ENCODE measurements at regions not wholly inside any gene's neighbourhood (a gene's known extent, or its start where the extent isn't known, plus 50 kb on each side); places are given as distances from the start of the nearest gene placed in this dataset.
"Not testable (repeated sequence)": the region's sequence is repeated elsewhere in the genome, so short reads cannot be mapped to it uniquely, and the experiment has no call there.

DNA sequence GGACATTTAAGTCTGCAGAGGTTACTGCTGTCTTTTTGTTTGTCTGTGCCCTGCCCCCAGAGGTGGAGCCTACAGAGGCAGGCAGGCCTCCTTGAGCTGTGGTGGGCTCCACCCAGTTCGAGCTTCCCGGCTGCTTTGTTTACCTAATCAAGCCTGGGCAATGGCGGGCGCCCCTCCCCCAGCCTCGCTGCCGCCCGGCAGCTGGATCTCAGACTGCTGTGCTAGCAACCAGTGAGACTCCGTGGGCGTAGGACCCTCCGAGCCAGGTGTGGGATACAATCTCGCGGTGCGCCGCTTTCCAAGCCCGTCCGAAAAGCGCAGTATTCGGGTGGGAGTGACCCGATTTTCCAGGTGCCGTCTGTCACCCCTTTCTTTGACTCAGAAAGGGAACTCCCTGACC lies 198.4 kb upstream of the FERMT1 start:
- DNase-seq (ENCODE audit: low read depth): not testable (repeated sequence)

DNA sequence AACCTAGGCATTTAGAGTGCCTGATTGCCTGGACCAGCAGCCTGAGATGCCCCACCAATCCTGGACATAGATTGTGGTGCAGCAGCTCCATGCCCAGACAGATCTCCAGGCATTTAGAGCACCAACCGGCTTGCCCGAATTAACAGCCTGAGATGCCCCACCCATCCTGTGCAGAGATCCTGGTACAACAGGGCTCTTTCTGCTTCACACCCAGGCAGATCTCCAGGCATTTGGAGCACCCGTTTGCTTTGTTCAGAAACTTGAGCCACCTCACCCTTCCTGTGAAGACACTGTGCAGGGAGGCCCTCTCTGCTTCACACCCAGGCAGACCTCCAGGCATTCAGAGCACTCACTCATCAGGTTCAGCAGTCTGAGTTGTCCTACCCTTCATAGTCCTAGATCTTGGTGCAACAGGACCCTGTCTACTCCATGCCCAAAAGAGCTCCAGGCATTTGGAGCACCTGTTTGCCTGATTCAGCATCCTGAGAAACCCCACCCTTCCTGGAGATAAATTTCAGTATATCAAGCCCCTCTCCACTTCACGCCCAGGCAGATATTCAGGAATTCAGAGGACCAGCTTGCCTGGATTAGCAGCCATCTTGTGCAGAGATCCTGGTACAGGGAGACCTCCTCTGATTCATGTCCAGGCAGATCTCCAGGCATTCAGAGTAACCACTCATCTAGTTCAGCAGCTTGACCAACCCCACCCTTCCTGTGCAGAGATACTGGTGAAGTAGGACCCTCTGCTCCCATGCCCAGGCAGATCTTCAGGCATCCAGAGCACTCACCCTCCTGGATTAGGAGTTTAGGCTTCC lies 189.2 kb upstream of the FERMT1 start:
- no peak for DNase-seq (ENCODE audit: low read depth)

DNA sequence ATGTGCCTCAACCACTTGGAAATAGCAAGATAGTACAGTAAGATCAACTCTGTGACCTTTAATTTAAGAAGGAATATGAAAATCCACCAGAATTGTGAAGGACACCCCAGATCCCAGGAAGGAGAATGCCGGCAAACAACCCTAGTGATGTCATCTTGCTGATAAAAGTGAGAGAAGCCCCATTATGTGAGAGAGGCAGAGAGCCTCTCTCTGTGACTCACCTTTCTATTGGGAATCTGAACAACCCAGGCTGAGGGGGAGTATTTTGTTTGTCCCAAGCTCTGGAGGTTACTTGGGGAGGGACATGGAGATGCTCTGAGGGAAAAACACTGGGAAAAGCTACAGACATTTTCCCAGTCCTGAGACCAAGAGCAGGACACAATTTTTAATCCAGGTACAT lies 188.3 kb upstream of the FERMT1 start:
- DNase-seq (ENCODE audit: low read depth): no peak

DNA sequence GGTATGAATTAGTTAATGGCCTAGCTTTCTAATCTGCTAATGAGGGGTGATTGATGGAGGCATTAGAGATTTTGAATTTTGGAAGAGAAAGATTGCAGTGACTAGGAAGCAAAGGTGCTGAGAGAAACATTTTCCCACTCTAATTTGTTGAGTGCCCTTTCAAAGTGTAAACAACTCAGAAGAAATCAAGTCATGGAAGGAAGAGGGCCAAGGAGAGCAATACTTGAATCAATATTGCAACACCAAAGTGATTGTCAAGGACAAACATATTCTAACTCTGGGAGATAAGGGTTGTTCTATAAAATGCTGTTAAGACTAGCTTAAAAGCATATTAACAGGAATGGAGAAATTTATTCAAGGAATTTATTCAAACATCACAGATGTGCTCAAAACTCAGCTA lies 182.7 kb upstream of the FERMT1 start:
- no peak for DNase-seq (ENCODE audit: low read depth)

DNA sequence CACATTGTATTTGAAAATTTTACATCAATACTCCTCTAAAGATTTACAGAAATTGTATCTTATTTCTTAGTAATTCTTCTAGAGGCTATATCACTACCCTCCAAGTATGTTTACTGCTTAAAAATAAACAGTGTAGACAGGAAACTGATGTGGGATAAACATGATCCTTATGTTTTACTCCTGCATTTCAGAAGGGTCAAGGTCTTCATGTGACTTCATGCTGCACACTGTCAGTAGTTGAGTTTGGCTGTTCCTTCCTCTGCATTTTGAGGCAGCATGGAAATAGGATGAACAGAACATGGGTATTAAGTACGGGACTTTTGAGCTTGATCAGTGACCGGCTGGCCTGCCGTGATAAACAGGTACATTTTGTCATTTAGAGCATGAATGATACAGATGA lies 179.2 kb upstream of the FERMT1 start:
- no peak for DNase-seq (ENCODE audit: low read depth)

DNA sequence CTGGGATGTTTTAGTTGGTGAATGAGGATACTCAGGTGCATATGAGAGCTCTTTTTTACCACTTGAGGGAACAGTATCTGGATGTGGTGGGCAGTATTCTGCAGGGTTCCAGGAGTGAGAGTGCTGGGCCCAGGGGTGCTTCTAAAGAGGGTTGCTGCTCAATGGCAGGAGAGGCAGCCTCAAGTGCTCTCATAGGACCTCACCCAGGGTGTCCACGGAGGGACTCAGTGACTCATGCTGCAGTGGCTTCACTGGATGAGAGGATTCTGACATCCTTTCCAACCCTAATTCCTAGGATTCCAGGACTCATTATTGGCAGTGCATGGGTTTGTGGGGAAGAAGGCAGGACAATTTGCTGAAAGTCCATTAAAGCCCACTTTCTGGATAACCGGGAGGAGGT lies 176.6 kb upstream of the FERMT1 start:
- no peak for DNase-seq (ENCODE audit: low read depth)

DNA sequence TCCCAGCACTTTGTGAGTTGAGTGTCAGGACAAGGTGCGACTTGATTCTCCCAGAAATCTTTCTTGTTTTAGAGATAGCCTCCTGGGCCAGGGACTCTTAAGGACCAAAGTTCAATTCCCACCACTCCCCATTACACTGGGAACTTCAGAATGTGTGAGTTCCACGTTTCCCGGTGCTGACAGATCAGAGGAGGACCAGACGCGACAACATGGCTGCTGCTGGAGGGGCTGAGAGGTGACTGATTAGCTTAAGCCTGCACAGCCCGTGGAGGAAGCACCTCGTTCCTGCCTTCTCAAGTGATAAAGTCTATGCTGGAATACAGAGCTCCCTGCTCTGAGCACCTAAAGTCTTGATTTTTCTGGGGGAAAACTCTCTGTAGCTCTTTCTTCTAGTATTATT lies 175.2 kb upstream of the FERMT1 start:
- DNase-seq (ENCODE audit: low read depth): no peak

DNA sequence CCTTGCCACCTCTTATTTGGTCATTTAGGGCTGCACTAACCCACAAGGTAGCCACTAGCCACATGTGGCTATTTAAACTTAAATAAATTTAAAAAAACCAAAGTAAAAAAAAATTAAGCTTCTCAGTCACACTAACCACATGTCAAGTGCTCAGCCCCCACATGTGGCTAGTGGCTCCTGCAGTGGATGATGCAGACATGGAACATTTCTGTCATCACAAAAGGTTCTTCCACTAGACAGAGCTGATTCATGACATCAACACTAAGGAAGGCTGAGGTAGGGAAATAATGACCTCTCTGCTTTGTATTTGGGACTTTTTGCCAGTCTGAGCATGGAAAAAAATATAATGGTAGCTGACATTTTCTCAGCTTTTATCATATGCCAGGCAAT lies 173.0 kb upstream of the FERMT1 start:
- DNase-seq (ENCODE audit: low read depth): no peak

DNA sequence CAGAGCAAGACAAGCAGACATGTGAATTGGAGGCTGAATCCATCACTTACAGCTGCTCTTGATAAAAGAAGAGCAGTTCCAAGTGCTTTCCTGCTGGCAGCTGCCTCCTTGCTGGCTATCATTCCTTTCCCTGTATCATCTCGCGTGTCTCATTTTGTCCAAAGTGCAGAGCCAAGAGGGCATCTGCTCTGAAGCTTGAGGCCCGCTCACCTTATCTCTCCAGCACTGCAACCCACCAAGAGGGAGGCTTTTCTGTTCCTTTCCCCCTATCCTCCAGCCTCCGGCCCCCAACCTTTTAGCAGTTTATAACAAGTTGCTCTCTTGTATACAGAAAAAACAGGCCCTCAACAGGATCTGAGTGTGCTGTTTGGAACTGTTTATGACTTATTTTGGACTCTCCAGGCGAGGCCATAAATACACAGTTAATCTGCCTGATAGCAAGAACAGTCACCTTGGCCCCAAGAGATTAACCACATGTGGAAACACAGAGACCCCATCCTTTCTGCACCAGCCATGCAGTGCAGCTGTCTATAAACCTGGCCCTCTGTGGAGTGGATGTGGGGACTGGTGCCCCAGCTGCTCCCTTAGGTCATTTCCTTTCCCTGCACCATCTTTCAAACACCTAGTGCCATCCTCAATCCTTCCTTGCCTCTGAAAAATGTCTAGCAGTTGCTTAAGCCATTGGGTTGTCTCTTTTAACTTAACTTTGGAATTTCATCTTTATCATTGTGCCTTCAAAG lies 172.5 kb upstream of the FERMT1 start:
- no peak for DNase-seq (ENCODE audit: low read depth)

DNA sequence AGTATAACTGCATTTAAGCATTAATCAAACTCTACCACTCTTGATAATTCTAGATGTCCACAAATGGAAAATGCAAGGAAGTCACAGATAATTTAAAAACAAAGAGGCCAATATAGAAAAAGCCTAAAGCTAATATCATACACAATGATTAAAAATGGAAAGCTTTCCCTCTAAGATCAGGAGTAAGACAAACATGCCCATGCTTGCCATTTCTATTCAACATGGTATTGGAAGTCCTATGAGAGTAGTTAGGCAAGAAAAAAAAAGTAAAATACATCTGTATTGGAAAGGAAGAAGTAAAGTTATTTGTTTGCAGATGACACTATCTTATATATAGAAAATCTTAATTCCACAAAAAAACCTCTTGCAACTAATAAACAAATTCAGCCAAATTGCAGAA lies 164.6 kb upstream of the FERMT1 start:
- no peak for DNase-seq (ENCODE audit: low read depth)

DNA sequence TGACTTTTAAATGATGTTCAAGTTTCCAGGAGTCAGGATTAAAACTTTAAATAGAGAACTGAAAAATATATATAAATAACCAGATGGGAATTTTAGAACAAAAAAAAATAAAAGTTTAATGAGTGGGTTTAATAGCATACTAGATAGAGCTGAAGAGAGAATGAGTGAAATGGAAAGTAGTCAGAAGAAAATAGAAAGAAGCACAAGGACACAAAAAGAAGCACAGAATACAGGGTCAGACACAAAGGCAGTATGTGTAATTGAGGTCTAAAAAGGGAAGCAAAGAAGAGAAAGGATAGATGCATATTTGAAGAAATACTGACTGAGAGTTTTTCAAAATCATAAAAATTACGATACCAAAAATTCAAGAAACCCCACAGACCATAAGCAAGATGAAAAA lies 159.8 kb upstream of the FERMT1 start:
- no peak for DNase-seq (ENCODE audit: low read depth)

DNA sequence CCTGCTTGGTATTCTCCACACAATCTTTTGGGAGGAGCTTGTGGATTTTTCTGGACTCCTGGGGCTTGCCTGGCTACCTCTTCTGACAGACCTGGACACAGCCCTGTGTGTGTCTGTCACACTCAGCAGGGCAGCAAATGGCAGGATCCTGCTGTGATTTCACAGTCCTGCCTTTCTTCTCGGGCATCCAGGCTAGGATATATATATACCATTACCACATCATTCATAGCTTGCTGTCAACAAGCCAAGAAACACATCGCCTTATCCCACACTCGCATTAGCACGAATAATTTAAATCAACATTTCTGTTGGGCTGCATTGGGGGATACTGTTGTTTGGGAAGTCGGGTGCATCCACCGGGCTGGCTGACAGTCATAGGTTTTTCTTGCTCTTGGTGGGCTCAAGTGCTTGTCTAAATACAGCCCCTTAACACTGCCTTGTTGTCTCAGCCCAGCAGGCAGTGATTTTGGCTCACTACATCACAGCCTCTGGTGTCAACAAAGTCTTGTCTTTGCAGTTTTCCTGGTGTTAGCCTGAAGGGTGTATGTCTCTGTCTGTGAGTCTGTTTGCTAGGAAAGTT lies 154.9 kb upstream of the FERMT1 start:
- DNase-seq (ENCODE audit: low read depth): no peak

DNA sequence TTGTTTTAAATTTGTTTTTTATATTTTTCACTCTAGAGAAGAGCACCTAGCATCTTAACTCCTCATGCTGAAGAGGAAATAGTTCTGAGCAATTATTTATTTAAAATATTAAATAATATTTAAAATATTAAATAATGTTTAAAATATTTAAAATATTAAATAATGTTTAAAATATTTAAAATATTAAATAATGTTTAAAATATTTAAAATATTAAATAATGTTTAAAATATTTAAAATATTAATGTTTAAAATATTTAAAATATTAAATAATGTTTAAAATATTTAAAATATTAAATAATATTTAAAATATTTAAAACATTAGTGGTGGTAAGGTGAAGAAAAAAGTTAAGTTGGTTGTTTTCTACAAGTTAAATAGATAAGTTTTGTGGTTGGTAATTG lies 147.6 kb upstream of the FERMT1 start:
- not testable (repeated sequence) for DNase-seq (ENCODE audit: low read depth)

DNA sequence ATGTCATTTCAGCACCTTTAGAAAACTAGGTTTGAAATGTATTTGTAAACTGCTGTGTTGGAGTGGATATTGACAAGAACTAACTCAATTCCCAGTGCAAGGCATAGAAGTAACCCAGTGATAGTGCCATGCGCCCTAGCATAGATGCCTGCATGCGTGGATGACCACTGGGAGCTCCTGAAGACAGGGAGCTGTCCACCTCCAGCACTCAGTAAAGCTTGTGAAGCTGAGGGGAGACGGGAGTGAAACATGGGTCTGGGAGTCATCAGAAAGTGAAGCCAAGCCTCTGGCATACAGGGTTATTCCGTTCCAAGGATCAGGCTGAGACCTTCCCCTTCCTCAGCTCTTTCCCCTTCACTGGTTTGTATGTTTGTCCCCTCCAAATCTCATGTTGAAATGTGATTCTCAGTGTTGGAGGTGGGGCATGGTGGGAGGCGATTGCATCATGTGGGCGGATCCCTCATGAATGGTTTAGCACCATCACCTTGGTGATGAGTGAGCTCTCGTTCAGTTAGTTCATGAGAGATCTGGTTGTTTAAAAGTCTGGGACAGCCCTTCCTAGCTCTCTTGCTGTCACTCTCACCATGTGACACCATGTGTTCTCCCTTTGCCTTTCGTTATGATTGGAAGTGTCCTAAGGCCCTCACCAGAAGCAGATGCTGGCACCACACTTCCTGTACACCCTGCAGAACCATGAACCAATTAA lies 146.5 kb upstream of the FERMT1 start:
- no peak for DNase-seq (ENCODE audit: low read depth)

DNA sequence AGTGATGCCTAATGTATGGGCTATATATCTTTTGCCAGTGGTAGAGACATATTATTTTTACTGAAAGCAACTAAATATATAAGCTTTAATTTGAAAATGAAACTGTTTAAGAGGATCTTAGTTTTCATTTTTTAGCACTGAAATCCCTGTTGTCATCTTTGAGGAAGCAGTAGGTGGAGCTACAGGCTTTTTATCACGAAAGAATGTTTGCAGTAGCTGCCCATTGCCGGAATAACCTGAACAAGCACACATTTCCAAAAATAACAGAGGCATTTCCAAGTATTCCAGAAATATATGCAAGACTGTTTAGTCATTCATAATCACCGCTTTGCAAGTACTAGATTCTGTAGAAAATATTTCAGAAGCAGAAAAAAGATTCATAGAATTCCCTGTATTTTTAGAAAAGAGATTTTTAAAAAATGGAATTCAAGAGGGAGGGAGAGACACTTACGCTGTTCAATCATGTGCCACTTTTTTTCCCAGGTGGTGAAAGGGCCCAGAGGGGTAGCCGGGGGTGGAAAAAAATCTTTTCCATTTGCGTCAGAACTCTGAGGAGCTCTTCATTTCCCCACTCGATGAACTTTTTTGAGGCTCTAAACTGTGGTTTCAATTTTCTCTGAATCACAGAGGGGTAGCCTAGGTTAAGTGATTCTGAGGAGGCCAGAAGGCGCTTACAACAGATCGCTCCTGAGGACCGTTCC lies 142.5 kb upstream of the FERMT1 start:
- peak; percentile 43 for DNase-seq (ENCODE audit: low read depth)

DNA sequence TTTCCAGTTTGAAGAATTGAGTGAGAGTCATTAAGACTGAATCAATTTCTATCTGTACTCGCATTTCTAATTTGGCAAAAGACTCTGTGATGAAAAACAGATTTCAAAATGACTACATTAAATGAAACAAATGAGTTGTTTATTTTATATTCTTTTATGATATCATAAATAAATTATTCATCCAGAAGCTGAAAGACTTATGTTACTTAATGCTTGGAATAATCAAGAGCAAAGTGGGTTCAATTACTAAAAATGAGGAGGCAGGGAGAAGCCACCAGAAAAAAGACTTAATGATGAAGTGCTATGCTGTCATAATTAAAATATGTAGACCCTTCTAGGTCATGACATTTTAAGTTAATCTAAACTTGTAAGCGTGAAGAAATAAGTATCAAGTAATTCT lies 130.6 kb upstream of the FERMT1 start:
- DNase-seq (ENCODE audit: low read depth): no peak

DNA sequence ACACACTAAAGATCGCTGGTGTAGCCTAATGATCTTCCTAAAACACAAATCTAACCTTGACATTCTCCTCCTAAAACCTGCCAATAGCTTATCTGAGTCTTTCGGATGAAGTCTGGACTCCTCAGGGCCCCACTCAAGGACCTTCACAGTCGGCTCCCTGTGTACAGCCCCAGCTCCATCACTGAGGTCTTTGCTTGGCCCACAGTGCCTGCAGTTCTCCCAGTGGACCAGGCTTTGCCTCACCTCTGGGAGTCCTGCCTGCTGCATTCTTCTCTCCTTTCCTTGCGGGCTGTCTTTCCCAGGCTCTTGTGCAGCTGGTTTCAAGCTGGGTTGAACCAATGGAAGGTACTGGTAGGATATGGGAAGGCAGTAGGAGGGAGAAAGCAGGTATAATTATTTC lies 122.6 kb upstream of the FERMT1 start:
- DNase-seq (ENCODE audit: low read depth): no peak

DNA sequence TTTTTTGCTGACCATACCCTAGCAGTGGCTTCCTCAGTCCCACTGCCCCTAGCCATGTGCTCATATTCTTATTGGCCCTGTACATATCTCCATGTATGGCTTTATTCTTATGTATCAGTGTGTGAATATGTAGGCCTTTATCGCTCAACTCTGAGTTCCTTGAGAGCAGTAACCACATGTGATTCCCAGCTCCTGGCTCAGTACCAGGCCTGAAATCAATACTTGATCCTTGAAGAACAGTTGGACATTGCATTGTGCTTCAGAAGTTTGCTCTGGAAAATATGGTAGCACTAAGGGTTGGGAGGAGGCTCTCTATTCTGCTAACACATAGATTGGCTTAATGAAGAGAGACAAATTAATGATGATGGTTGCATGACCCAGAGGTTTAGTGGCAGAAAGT lies 118.8 kb upstream of the FERMT1 start:
- no peak for DNase-seq (ENCODE audit: low read depth)

DNA sequence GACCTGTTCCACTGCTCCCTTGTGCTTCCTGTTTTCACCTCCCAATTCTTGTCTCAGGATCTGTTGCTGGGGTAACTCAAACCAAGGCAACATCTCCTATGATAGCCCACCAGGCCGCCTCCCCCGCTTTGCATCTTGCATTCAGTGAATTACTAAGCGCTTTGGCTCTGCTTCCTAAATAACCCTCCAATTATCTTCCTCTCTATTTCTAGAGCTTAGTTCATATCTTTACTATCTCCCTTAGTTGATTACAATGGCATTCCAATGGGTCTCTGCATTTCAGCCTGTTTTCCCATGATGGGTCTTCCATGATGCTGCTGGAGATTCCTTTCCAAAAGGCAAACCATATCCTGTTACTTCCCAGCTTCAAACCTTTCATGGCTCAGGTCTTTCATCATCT lies 117.2 kb upstream of the FERMT1 start:
- no peak for DNase-seq (ENCODE audit: low read depth)

DNA sequence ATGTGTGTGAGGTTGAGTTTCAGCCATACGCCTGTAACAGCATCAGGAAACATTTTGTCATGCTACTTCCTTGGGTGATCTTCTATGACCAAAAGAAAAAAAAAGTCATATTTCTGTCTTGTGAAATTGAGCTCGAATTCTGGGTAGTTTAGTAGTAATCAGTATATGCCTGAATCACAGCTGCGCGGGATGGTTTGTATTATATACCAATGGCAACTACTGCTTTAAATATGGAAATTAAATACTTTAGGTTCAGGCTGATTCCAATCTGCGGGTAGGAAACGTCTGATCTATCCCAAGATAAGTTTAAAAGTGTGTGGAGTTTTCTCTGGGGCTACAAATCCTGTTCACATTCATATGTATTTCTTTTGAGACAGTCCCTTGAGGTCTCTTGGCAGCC lies 115.6 kb upstream of the FERMT1 start:
- DNase-seq (ENCODE audit: low read depth): no peak

DNA sequence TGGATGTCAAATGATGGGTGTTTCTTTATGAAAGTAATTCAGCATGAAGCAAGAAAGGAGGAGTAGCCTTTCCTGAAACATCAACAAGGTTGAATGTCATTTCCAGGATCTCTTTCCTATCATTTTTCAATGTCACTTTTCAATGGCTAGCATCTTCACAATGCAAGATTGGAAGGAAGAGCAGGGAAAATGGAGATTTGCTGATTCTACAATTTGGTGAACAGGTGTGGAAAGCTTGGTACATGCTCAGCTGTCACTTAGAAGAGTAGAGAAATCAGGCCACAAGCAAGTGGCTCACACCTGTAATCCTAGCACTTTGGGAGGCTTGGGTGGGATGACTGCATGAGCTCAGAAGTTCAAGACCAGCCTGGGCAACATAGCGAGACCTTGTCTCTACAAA lies 112.7 kb upstream of the FERMT1 start:
- DNase-seq (ENCODE audit: low read depth): no peak

DNA sequence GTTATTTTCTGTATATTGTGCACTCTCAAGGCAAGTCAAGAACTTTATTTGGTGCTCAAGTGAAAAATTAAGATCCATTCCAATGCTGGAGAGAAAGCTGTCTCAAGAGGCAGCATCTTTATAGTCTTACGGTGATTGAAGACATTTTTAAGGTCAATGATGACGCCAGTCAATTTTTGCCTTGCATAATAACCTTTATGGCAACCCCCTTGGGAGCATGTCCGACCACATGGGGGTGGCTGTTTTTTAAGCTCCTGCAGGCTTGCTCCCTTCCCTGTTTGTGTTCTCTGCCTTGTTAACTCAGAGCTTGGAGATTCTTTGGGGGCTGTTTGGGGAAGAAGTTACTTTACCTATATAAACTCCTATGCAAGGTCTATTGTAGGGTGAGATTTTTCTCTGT lies 109.6 kb upstream of the FERMT1 start:
- no peak for DNase-seq (ENCODE audit: low read depth)

All from EH (cell line).